ENCODE measurements at regions not wholly inside any gene's neighbourhood (a gene's known extent, or its start where the extent isn't known, plus 50 kb on each side); places are given as distances from the start of the nearest gene placed in this dataset.

DNA sequence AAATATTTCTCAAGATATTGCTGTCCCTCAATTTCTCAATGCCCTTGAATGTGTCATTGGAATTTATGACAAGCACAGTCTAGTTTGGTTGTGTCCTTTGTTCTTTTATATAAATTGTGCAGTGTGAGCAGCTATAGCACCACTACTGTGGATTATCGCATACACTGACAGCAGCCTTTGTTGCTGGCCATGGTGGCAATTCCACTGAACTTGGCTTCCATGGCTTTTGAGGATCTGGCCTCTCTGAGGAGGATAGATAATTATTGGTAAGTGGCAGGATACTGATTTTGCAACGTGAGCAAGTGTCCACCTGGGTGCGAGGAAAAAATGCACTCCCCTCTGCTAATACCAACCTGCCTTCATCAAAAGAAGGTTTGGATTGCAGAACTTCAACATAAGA is 84.0 kb downstream of the RDH14 start:
- TF ChIP-seq, protein P1, sequence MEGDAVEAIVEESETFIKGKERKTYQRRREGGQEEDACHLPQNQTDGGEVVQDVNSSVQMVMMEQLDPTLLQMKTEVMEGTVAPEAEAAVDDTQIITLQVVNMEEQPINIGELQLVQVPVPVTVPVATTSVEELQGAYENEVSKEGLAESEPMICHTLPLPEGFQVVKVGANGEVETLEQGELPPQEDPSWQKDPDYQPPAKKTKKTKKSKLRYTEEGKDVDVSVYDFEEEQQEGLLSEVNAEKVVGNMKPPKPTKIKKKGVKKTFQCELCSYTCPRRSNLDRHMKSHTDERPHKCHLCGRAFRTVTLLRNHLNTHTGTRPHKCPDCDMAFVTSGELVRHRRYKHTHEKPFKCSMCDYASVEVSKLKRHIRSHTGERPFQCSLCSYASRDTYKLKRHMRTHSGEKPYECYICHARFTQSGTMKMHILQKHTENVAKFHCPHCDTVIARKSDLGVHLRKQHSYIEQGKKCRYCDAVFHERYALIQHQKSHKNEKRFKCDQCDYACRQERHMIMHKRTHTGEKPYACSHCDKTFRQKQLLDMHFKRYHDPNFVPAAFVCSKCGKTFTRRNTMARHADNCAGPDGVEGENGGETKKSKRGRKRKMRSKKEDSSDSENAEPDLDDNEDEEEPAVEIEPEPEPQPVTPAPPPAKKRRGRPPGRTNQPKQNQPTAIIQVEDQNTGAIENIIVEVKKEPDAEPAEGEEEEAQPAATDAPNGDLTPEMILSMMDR (IDR thresholded peaks at IDR 0.05), result no peak
- no peak for TF ChIP-seq POLR2A (IDR thresholded peaks at IDR 0.05)
- TF ChIP-seq POLR2AphosphoS5 (IDR thresholded peaks at IDR 0.05), result no peak
- no peak for TF ChIP-seq EP300 (IDR thresholded peaks at IDR 0.05)

Measured in suprapubic skin (tissue), 4 donors.